ENCODE measurements at regions not wholly inside any gene's neighbourhood (a gene's known extent, or its start where the extent isn't known, plus 50 kb on each side); places are given as distances from the start of the nearest gene placed in this dataset.
"Not testable (repeated sequence)": the region's sequence is repeated elsewhere in the genome, so short reads cannot be mapped to it uniquely, and the experiment has no call there.

DNA sequence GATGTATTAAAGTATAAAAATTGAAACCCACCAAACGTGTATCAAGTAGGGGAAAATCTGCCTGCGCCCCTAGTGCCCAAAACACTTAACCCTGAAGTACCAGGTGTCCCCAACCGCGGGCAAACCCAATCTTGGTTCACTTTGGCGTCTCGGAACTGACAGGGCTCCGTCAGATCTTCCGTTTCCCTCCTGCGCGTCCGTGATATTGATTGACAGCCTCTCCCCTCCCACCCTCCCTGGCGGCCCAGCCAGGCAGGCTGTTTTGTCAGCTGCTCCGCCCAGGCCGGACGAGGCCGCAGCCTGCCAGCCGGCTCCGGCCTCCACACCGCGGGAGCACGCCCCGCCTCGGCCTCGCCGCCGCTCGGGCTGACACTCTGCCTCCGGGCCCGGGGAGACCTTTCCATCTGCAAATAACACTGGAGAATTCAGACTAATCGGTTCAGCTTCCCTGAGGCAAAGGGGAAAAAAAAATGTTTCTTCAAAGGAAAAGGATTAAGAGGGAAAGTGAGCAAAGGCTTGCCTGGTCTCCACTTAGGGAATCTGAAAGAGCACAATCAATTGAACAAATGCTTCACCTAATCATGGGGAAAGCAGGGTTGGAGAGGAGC is 234.9 kb upstream of the MCHR2 start:
- no peak for TF ChIP-seq CTCF (IDR thresholded peaks at IDR 0.05)
- no peaks in the 10 kb centered on the region for H3K36me3 ChIP-seq
- H3K9me3 ChIP-seq = no peaks in the 10 kb centered on the region
- peak overlapping the region; percentile 49 to 56 for H3K4me3 ChIP-seq
- DNase-seq = peak; percentile 62 to 78
- no peaks in the 10 kb centered on the region for H3K27me3 ChIP-seq
- H3K27ac ChIP-seq = peak overlapping the region; percentile 49 to 52
- peaks cover 0 to 3% (median 0%) of the 10 kb centered on the region in 4 donors for H3K4me1 ChIP-seq
- intact Hi-C loops (cut with DNase I; ENCODE audit: low total_unique reads) = no loop called here

DNA sequence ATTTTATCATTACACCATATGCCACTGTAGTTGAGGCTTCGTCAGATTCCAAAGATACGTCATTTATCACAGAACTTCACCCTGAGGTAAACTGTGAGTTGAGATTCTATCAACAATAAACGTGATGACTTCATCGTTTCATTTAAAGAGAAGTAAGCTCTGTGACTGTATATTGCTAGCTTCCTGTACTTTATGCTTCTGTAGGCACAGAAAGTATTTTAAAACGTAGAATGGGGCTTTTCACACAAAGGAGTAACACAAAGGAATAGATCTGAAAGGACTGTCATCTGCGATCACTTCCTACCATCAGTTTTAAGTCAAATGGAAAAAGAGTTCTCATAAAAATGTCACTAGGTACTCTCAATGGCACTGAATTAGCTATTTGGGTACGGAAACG is 234.4 kb upstream of the MCHR2 start:
- no peak for DNase-seq
- peak overlapping the region; percentile 49 to 52 for H3K27ac ChIP-seq
- no peaks in the 10 kb centered on the region for H3K9me3 ChIP-seq
- intact Hi-C loops (cut with DNase I; ENCODE audit: low total_unique reads) = no loop called here
- no peaks in the 10 kb centered on the region for H3K36me3 ChIP-seq
- H3K4me3 ChIP-seq = peak overlapping the region; percentile 49 to 56
- H3K27me3 ChIP-seq = no peaks in the 10 kb centered on the region
- no peak for TF ChIP-seq CTCF (IDR thresholded peaks at IDR 0.05)
- H3K4me1 ChIP-seq = peaks cover 0 to 3% (median 0%) of the 10 kb centered on the region in 4 donors

DNA sequence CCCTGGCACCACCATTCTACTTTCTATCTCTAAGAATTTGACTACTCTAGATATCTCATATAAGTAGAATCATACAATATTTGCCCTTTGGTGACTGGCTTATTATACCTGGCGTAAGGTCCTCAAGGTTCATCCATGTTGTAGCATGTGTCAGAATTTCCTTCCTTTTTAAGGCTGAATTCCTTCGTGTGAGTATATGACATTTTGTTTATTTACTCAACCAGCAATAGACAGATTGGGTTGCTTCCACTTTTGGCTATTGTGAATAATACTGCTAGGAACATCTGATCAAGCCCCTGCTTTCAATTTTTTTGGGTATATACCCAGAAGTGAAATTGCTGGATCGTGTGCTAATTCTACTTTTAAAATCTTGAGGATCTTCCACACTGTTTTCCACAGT is 232.8 kb upstream of the MCHR2 start:
- no peak for DNase-seq
- H3K4me1 ChIP-seq = peaks cover 0 to 3% (median 0%) of the 10 kb centered on the region in 4 donors
- no peak overlapping the region for H3K4me3 ChIP-seq
- TF ChIP-seq CTCF (IDR thresholded peaks at IDR 0.05) = no peak
- intact Hi-C loops (cut with DNase I; ENCODE audit: low total_unique reads) = no loop called here
- no peaks in the 10 kb centered on the region for H3K36me3 ChIP-seq
- H3K27ac ChIP-seq = no peak overlapping the region
- H3K9me3 ChIP-seq = no peaks in the 10 kb centered on the region
- H3K27me3 ChIP-seq = no peaks in the 10 kb centered on the region

DNA sequence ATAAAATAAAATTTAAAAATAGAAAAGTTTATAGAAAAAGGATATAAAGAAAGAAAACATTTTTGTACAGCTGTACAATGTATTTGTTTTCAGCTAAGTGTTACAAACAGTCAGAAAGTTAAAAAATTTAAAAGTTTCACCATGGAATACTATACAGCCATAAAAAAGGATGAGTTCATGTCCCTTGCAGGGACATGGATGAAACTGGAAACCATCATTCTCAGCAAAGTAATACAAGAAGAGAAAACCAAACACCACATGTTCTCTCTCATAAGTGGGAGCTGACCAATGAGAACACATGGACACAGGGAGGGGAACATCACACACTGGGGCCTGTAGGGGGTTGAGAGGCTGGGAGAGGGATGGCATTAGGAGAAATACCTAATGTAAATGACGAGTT is 229.9 kb upstream of the MCHR2 start:
- H3K4me1 ChIP-seq; intact Hi-C loops (cut with DNase I; ENCODE audit: low total_unique reads); H3K27me3 ChIP-seq; H3K4me3 ChIP-seq; H3K36me3 ChIP-seq; DNase-seq; H3K9me3 ChIP-seq; H3K27ac ChIP-seq: not testable (repeated sequence)

- Histone ChIP-seq H3K36me3 (no peaks in the 10 kb centered on the region), H3K9me3 (no peaks in the 10 kb centered on the region), H3K27ac (no peak overlapping the region), H3K27me3 (no peaks in the 10 kb centered on the region), H3K4me3 (no peak overlapping the region), H3K4me1 (no peaks in the 10 kb centered on the region)
- TF ChIP-seq CTCF (IDR thresholded peaks at IDR 0.05) = no peak
- no peak for DNase-seq
- intact Hi-C loops (cut with DNase I; ENCODE audit: low total_unique reads) = no loop called here
These were observed 226.5 kb upstream of the MCHR2 start for GRCh38 chr6:100220543-100220942.

DNA sequence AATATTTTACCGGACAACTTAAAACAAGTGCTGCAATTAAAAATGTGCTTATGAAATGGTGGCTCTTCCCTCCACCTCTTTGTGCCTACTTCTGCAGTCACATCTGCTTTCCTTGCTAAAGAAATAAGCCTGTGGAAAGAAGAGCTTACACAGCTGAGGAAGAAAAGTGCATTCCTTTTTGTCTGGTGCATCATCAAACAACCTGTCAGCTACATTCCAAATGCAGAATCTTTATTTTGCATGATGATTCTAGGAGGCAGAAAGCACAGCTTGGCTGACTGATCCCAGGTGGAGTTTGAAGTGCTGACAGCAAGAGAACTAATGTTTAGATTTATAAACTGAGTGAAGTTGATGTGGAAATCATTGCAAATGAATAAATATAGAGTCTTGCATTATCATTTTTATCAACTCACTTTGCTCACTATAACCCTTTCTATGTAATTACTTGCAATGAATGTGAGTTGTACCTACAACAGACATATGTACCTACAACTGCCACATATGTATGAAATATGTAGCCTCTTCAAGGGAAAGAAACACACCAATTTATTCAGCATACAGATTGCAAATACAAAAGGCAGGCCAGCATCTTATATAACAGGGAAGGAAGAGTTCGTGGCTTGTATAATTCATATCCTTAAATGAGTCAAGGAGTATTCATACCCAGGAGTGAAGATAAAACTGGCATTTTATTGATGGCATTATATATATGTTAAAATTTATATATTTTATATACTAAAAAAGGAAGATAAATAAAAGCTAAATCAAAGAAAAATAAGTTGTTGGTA is 223.4 kb upstream of the MCHR2 start:
- Histone ChIP-seq H3K36me3 (no peaks in the 10 kb centered on the region), H3K27ac (no peak overlapping the region), H3K4me1 (no peaks in the 10 kb centered on the region), H3K9me3 (no peaks in the 10 kb centered on the region), H3K27me3 (no peaks in the 10 kb centered on the region), H3K4me3 (no peak overlapping the region)
- no peak for DNase-seq
- TF ChIP-seq CTCF (IDR thresholded peaks at IDR 0.05) = no peak
- intact Hi-C loops (cut with DNase I; ENCODE audit: low total_unique reads) = no loop called here

Measured in tibial artery (tissue), 4 donors.